ENCODE measurements at regions not wholly inside any gene's neighbourhood (a gene's known extent, or its start where the extent isn't known, plus 50 kb on each side); places are given as distances from the start of the nearest gene placed in this dataset.

DNA sequence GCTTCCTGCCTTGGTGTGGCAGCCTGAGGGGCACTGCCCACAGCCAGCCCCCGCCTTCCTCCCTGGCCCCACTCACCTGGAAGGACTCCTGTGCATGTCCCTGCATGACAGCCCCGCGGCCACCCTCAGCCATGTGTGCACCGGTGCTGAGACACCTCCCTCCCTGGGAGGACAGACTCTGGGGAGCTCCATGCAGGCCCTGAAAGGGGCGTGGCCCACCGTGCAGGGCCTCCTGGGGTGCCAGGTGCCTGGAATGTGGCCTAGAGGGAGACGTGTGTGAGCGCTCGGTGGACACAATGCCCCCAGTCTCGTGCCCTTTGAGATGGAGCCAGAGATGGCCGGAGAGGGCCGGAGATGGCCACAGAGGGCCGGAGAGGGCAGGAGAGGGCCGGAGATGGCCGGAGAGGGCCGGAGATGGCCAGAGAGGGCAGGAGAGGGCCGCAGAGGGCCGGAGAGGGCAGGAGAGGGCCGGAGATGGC is 59.1 kb upstream of the PPP2R2D start:
- TF ChIP-seq, protein P1, sequence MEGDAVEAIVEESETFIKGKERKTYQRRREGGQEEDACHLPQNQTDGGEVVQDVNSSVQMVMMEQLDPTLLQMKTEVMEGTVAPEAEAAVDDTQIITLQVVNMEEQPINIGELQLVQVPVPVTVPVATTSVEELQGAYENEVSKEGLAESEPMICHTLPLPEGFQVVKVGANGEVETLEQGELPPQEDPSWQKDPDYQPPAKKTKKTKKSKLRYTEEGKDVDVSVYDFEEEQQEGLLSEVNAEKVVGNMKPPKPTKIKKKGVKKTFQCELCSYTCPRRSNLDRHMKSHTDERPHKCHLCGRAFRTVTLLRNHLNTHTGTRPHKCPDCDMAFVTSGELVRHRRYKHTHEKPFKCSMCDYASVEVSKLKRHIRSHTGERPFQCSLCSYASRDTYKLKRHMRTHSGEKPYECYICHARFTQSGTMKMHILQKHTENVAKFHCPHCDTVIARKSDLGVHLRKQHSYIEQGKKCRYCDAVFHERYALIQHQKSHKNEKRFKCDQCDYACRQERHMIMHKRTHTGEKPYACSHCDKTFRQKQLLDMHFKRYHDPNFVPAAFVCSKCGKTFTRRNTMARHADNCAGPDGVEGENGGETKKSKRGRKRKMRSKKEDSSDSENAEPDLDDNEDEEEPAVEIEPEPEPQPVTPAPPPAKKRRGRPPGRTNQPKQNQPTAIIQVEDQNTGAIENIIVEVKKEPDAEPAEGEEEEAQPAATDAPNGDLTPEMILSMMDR (IDR thresholded peaks at IDR 0.05; ENCODE audit: low read depth, low read length, poor library complexity, severe bottlenecking) = no peak
- no peak for TF ChIP-seq EZH2phosphoT487 (IDR thresholded peaks at IDR 0.05; ENCODE audit: borderline replicate concordance, low read length)

Data from DOHH2 (cell line).